Right lobe of liver (tissue), 4 donors: ENCODE measurements at regions not wholly inside any gene's neighbourhood (a gene's known extent, or its start where the extent isn't known, plus 50 kb on each side); places are given as distances from the start of the nearest gene placed in this dataset.

Experiments
- POLR2A ChIP-seq: fragments of 450-650 bp; IDR thresholded peaks from one replicate; pipeline ENCODE4 v1.6.1; 2017; ENCODE audit warnings: antibody characterized with exemption, mild to moderate bottlenecking
- TF ChIP-seq, protein P1 (sequence below), 4 donors: fragments of 200-600 bp in 3 of 4; fragments of 450-650 bp in 1 of 4; IDR thresholded peaks; one replicate each; pipeline versions ENCODE4 v1.5.1 to v1.8.0; 2016 to 2022; ENCODE audit warnings: antibody characterized with exemption in 4 of 4, mild to moderate bottlenecking in 2 of 4
- donor health status: DM: no; HTN: no; CAD: no.
- donor health status: DM: no; HTN: no; CAD: no.
- donor health status: DM: no; HTN: yes; CAD: no.

DNA sequence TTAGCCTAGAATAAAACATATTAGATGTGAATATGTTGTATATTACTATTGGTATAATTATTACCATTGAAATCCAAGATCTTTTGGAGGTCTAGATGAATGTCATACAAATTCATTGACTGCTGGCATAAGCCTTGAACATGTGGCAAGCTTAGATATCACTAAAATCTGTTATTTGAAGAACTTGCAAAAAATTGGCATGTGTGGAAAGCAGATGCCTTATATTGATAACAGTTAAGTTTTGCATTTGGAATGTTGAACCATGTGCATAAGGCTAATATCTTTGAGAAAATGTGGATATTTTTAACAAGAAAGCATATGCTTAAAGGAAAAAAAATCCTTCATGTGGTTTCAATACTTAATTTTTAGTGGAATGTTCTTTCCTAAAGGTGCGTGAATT is 203.6 kb upstream of the PRICKLE1 start:
- TF ChIP-seq, protein P1, sequence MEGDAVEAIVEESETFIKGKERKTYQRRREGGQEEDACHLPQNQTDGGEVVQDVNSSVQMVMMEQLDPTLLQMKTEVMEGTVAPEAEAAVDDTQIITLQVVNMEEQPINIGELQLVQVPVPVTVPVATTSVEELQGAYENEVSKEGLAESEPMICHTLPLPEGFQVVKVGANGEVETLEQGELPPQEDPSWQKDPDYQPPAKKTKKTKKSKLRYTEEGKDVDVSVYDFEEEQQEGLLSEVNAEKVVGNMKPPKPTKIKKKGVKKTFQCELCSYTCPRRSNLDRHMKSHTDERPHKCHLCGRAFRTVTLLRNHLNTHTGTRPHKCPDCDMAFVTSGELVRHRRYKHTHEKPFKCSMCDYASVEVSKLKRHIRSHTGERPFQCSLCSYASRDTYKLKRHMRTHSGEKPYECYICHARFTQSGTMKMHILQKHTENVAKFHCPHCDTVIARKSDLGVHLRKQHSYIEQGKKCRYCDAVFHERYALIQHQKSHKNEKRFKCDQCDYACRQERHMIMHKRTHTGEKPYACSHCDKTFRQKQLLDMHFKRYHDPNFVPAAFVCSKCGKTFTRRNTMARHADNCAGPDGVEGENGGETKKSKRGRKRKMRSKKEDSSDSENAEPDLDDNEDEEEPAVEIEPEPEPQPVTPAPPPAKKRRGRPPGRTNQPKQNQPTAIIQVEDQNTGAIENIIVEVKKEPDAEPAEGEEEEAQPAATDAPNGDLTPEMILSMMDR (IDR thresholded peaks at IDR 0.05) = no peak
- no peak for TF ChIP-seq POLR2A
